Loucy (cell line): ENCODE measurements at regions not wholly inside any gene's neighbourhood (a gene's known extent, or its start where the extent isn't known, plus 50 kb on each side); places are given as distances from the start of the nearest gene placed in this dataset.

Experiments
- CTCF ChIP-seq: fragments of 200-600 bp; sonication (generic); conservative IDR thresholded peaks from 2 replicates; pipeline ENCODE4 v1.5.1; 2014; ENCODE audit warnings: mild to moderate bottlenecking, antibody characterized with exemption, low read length
- EZH2phosphoT487 ChIP-seq: fragments of 200-600 bp; IDR thresholded peaks from 2 replicates; pipeline ENCODE4 v1.6.1; 2018; ENCODE audit warnings: antibody characterized with exemption, mild to moderate bottlenecking, moderate library complexity, borderline replicate concordance

GRCh38 chr2:164288235-164288634 is 333.0 kb downstream of the GRB14 start:
- no peak for TF ChIP-seq CTCF
- no peak for TF ChIP-seq EZH2phosphoT487
